ENCODE measurements at regions not wholly inside any gene's neighbourhood (a gene's known extent, or its start where the extent isn't known, plus 50 kb on each side); places are given as distances from the start of the nearest gene placed in this dataset.

- DNase-seq, result no peak
Observed at GRCh38 chr2:65658881-65659280, 226.5 kb upstream of the SPRED2 start.

- DNase-seq, result no peak
Observed at GRCh38 chr2:65658266-65658665, 225.9 kb upstream of the SPRED2 start.

GRCh38 chr2:65656160-65656718, 223.8 kb upstream of the SPRED2 start:
- DNase-seq, result no peak

- DNase-seq, result no peak
Observed at GRCh38 chr2:65655000-65655399, 222.6 kb upstream of the SPRED2 start.

GRCh38 chr2:65654496-65654895, 222.1 kb upstream of the SPRED2 start:
- DNase-seq, result no peak

GRCh38 chr2:65652066-65652465, 219.7 kb upstream of the SPRED2 start:
- no peak for DNase-seq

- no peak for DNase-seq
Observed at GRCh38 chr2:65649811-65650589, 217.6 kb upstream of the SPRED2 start.

GRCh38 chr2:65647249-65647842, 214.9 kb upstream of the SPRED2 start:
- no peak for DNase-seq

- no peak for DNase-seq
Observed at GRCh38 chr2:65640793-65641103, 208.3 kb upstream of the SPRED2 start.

GRCh38 chr2:65639156-65639864, 206.9 kb upstream of the SPRED2 start:
- no peak for DNase-seq

GRCh38 chr2:65638443-65638842, 206.0 kb upstream of the SPRED2 start:
- DNase-seq, result no peak

GRCh38 chr2:65636813-65637483, 204.5 kb upstream of the SPRED2 start:
- no peak for DNase-seq

GRCh38 chr2:65636024-65636423, 203.6 kb upstream of the SPRED2 start:
- no peak for DNase-seq

- DNase-seq, result no peak
Observed at GRCh38 chr2:65634304-65634703, 201.9 kb upstream of the SPRED2 start.

- DNase-seq, result no peak
Observed at GRCh38 chr2:65630643-65631042, 198.2 kb upstream of the SPRED2 start.

- DNase-seq, result no peak
Observed at GRCh38 chr2:65628156-65628555, 195.8 kb upstream of the SPRED2 start.

- DNase-seq, result no peak
Observed at GRCh38 chr2:65626831-65627230, 194.4 kb upstream of the SPRED2 start.

- DNase-seq, result no peak
Observed at GRCh38 chr2:65625982-65626381, 193.6 kb upstream of the SPRED2 start.

- DNase-seq, result no peak
Observed at GRCh38 chr2:65622951-65623535, 190.6 kb upstream of the SPRED2 start.

- DNase-seq, result no peak
Observed at GRCh38 chr2:65622499-65622898, 190.1 kb upstream of the SPRED2 start.

GRCh38 chr2:65620524-65620923, 188.1 kb upstream of the SPRED2 start:
- DNase-seq, result no peak

- no peak for DNase-seq
Observed at GRCh38 chr2:65620026-65620425, 187.6 kb upstream of the SPRED2 start.
